H1 (cell line): ENCODE measurements at regions not wholly inside any gene's neighbourhood (a gene's known extent, or its start where the extent isn't known, plus 50 kb on each side); places are given as distances from the start of the nearest gene placed in this dataset.

Source experiments
- CHD1 ChIP-seq: IDR thresholded peaks from 2 replicates; pipeline ENCODE4 v1.6.1; 2012; ENCODE audit warnings: low read depth, low read length, improper control_type of control experiment
- FOSL1 ChIP-seq: IDR thresholded peaks from 2 replicates; pipeline ENCODE4 v1.6.1; 2011; ENCODE audit warnings: mild to moderate bottlenecking, low read depth, low read length, moderate library complexity; ENCODE audit not compliant: insufficient read depth
- TF ChIP-seq, protein P1 (sequence below): fragments of 300-600 bp; sonication (generic); IDR thresholded peaks from 2 replicates; pipeline ENCODE4 v1.7.1; 2012; ENCODE audit warnings: low read length, moderate library complexity, mild to moderate bottlenecking, inconsistent platforms; ENCODE audit not compliant: insufficient replicate concordance

DNA sequence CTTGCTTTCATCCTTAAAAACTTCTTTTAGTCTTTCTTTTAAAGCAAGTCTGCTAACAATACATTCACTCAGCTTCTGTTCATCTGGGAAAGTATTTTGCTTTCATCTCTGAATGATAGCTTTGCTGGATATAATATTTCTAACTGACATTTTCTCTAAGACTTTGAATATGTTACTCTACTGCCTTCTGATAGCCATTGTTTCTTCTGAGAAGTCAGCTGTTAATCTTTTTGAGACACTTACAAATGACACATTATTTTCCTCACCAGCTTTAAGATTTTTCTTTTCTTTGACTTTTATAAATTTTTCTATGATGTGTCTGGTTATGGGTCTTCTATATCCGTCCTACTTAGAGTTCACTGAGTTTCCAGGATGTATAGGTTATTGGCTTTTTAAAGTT lies 643.1 kb downstream of the KCNA4 start (continued):
- TF ChIP-seq, protein P1, sequence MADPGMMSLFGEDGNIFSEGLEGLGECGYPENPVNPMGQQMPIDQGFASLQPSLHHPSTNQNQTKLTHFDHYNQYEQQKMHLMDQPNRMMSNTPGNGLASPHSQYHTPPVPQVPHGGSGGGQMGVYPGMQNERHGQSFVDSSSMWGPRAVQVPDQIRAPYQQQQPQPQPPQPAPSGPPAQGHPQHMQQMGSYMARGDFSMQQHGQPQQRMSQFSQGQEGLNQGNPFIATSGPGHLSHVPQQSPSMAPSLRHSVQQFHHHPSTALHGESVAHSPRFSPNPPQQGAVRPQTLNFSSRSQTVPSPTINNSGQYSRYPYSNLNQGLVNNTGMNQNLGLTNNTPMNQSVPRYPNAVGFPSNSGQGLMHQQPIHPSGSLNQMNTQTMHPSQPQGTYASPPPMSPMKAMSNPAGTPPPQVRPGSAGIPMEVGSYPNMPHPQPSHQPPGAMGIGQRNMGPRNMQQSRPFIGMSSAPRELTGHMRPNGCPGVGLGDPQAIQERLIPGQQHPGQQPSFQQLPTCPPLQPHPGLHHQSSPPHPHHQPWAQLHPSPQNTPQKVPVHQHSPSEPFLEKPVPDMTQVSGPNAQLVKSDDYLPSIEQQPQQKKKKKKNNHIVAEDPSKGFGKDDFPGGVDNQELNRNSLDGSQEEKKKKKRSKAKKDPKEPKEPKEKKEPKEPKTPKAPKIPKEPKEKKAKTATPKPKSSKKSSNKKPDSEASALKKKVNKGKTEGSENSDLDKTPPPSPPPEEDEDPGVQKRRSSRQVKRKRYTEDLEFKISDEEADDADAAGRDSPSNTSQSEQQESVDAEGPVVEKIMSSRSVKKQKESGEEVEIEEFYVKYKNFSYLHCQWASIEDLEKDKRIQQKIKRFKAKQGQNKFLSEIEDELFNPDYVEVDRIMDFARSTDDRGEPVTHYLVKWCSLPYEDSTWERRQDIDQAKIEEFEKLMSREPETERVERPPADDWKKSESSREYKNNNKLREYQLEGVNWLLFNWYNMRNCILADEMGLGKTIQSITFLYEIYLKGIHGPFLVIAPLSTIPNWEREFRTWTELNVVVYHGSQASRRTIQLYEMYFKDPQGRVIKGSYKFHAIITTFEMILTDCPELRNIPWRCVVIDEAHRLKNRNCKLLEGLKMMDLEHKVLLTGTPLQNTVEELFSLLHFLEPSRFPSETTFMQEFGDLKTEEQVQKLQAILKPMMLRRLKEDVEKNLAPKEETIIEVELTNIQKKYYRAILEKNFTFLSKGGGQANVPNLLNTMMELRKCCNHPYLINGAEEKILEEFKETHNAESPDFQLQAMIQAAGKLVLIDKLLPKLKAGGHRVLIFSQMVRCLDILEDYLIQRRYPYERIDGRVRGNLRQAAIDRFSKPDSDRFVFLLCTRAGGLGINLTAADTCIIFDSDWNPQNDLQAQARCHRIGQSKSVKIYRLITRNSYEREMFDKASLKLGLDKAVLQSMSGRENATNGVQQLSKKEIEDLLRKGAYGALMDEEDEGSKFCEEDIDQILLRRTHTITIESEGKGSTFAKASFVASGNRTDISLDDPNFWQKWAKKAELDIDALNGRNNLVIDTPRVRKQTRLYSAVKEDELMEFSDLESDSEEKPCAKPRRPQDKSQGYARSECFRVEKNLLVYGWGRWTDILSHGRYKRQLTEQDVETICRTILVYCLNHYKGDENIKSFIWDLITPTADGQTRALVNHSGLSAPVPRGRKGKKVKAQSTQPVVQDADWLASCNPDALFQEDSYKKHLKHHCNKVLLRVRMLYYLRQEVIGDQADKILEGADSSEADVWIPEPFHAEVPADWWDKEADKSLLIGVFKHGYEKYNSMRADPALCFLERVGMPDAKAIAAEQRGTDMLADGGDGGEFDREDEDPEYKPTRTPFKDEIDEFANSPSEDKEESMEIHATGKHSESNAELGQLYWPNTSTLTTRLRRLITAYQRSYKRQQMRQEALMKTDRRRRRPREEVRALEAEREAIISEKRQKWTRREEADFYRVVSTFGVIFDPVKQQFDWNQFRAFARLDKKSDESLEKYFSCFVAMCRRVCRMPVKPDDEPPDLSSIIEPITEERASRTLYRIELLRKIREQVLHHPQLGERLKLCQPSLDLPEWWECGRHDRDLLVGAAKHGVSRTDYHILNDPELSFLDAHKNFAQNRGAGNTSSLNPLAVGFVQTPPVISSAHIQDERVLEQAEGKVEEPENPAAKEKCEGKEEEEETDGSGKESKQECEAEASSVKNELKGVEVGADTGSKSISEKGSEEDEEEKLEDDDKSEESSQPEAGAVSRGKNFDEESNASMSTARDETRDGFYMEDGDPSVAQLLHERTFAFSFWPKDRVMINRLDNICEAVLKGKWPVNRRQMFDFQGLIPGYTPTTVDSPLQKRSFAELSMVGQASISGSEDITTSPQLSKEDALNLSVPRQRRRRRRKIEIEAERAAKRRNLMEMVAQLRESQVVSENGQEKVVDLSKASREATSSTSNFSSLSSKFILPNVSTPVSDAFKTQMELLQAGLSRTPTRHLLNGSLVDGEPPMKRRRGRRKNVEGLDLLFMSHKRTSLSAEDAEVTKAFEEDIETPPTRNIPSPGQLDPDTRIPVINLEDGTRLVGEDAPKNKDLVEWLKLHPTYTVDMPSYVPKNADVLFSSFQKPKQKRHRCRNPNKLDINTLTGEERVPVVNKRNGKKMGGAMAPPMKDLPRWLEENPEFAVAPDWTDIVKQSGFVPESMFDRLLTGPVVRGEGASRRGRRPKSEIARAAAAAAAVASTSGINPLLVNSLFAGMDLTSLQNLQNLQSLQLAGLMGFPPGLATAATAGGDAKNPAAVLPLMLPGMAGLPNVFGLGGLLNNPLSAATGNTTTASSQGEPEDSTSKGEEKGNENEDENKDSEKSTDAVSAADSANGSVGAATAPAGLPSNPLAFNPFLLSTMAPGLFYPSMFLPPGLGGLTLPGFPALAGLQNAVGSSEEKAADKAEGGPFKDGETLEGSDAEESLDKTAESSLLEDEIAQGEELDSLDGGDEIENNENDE, result no peak
- no peak for TF ChIP-seq CHD1
- no peak for TF ChIP-seq FOSL1
